Omental fat pad (tissue), 3 donors: ENCODE measurements at regions not wholly inside any gene's neighbourhood (a gene's known extent, or its start where the extent isn't known, plus 50 kb on each side); places are given as distances from the start of the nearest gene placed in this dataset.
"Not testable (repeated sequence)": the region's sequence is repeated elsewhere in the genome, so short reads cannot be mapped to it uniquely, and the experiment has no call there.

Experiments
- ATAC-seq: fragments of 150-250 bp; one replicate; pipeline ENCODE4 v1.9.1; 2016; ENCODE audit warnings: mild to moderate bottlenecking, moderate library complexity; ENCODE audit not compliant: low FRiP score
- DNase-seq: peaks from one replicate; pipeline ENCODE4 v3.0.0-alpha.2; 2019; ENCODE audit warnings: low spot score
- CTCF ChIP-seq, 3 donors: fragments of 450-650 bp; IDR thresholded peaks; one replicate each; pipeline ENCODE4 v1.5.1; 2016 to 2017; ENCODE audit warnings: antibody characterized with exemption in 3 of 3, mild to moderate bottlenecking in 3 of 3, moderate library complexity in 2 of 3

GRCh38 chr6:73983367-73983766 is 287.4 kb downstream of the CD109 start:
- no peak for DNase-seq
- ATAC-seq, result no peak

GRCh38 chr6:73980096-73980495 is 284.1 kb downstream of the CD109 start:
- DNase-seq, result no peak
- TF ChIP-seq CTCF (IDR thresholded peaks at IDR 0.05), result no peak
- no peak for ATAC-seq

More at GRCh38 chr6:73983367-73983766, 287.4 kb downstream of the CD109 start:
- TF ChIP-seq CTCF (IDR thresholded peaks at IDR 0.05), result no peak

- DNase-seq, result no peak
- no peak for TF ChIP-seq CTCF (IDR thresholded peaks at IDR 0.05)
- ATAC-seq, result no peak
These were observed 282.3 kb downstream of the CD109 start for GRCh38 chr6:73978330-73978729.

GRCh38 chr6:73972518-73972917 is 276.5 kb downstream of the CD109 start:
- DNase-seq, ATAC-seq: not testable (repeated sequence)

GRCh38 chr6:73969971-73970970 is 274.3 kb downstream of the CD109 start:
- ATAC-seq (peak; percentile 73), DNase-seq (no peak)
- no peak for TF ChIP-seq CTCF (IDR thresholded peaks at IDR 0.05)

- no peak for DNase-seq
- no peak for ATAC-seq
- no peak for TF ChIP-seq CTCF (IDR thresholded peaks at IDR 0.05)
These were observed 272.3 kb downstream of the CD109 start for GRCh38 chr6:73968221-73968757.

GRCh38 chr6:73965539-73966029 is 269.6 kb downstream of the CD109 start:
- no peak for DNase-seq
- ATAC-seq, result no peak
- no peak for TF ChIP-seq CTCF (IDR thresholded peaks at IDR 0.05)
